AG09319 (cell line): ENCODE measurements at regions not wholly inside any gene's neighbourhood (a gene's known extent, or its start where the extent isn't known, plus 50 kb on each side); places are given as distances from the start of the nearest gene placed in this dataset.

Experiments used
- DNase-seq: peaks from one replicate; pipeline ENCODE4 v3.0.0-alpha.2; 2010; ENCODE audit warnings: low read depth; ENCODE audit errors: extremely low read depth
- TF ChIP-seq, protein P1 (sequence below): IDR thresholded peaks from 2 replicates; pipeline ENCODE4 v1.5.1; 2011; ENCODE audit warnings: low read depth, mild to moderate bottlenecking, inconsistent platforms, low read length, moderate library complexity

- no peak for DNase-seq
- TF ChIP-seq, protein P1, sequence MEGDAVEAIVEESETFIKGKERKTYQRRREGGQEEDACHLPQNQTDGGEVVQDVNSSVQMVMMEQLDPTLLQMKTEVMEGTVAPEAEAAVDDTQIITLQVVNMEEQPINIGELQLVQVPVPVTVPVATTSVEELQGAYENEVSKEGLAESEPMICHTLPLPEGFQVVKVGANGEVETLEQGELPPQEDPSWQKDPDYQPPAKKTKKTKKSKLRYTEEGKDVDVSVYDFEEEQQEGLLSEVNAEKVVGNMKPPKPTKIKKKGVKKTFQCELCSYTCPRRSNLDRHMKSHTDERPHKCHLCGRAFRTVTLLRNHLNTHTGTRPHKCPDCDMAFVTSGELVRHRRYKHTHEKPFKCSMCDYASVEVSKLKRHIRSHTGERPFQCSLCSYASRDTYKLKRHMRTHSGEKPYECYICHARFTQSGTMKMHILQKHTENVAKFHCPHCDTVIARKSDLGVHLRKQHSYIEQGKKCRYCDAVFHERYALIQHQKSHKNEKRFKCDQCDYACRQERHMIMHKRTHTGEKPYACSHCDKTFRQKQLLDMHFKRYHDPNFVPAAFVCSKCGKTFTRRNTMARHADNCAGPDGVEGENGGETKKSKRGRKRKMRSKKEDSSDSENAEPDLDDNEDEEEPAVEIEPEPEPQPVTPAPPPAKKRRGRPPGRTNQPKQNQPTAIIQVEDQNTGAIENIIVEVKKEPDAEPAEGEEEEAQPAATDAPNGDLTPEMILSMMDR, result no peak
Observed at GRCh38 chr5:109567374-109568044, 122.2 kb upstream of the MAN2A1 start.

DNA sequence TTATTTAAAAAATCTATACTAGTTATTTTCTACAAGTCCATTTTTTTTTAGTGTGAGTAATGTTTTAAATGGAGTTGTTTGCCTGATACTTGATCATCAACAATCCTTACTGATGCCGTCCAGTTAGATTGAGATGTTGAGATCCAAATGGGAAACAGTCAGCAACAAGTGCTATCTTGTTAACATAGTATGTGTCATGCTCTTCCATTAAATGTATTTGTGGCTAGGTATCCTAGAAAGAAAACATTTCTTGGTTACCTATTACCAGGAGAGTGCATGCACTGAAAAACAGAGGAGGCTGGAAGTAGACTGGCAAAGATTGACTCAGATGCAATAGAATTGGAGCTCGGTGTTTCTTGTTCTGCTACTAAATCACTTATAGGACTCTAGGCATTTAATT, 123.4 kb upstream of the MAN2A1 start:
- TF ChIP-seq, protein P1, result no peak
- no peak for DNase-seq

DNA sequence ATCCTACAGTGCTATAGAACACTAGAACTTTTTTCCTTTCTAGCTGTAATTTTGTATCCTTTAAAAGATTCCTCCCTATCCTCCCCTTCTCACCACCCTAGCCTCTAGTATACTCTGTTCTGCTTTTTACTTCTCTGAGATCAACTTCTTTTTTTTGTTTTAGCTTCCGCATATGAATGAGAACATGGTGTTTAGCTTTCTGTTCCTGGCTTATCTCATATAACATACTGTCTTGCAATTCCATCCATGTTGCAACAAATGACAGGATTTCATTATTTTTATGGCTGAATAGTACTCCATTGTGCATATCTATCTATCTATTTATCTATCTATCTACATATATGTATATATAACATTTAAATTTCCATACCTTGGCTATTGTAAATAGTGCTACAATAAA, 126.0 kb upstream of the MAN2A1 start:
- TF ChIP-seq, protein P1, result no peak
- DNase-seq, result no peak

DNA sequence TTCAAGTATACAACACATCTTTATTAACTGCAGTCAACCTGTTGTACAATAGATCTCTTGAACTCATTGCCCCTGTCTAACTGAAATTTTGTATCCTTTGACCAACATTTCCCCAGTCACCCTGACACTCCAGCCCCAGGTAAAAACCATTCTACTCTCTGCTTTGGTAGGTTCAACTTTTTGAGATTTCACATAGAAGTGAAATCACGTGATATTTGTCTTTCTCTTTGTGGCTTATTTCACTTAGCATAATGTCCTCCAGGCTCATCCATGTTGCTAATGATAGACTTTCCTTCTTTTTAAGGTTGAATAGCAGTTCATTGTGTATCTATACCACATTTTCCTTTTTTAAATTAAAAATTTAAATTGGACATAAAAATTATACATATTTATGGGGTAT, 126.5 kb upstream of the MAN2A1 start:
- no peak for DNase-seq
- TF ChIP-seq, protein P1, result no peak

- no peak for DNase-seq
- TF ChIP-seq, protein P1, result no peak
Observed at GRCh38 chr5:109562441-109562840, 127.3 kb upstream of the MAN2A1 start.

GRCh38 chr5:109561447-109561846, 128.3 kb upstream of the MAN2A1 start:
- DNase-seq, result no peak
- TF ChIP-seq, protein P1, result no peak

DNA sequence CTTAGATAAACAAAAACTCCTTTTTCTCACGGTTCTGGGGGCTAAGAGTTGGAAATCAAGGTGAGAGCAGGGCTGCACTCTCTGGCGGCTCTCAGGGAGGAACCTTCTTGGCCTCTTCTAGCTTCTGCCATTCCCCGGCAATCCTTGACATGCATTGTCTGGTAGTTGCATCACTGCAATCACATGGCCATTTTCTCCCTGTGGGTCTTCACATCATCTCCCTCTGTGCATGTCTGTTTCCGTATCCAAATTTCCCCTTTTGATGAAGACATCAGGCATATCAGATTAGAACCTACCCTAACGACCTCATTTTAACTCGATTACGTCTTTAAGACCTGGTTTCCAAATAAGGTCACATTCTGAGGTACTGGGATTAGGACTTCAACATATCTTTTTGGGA, 129.2 kb upstream of the MAN2A1 start:
- TF ChIP-seq, protein P1, result no peak
- DNase-seq, result no peak
